ENCODE measurements at regions not wholly inside any gene's neighbourhood (a gene's known extent, or its start where the extent isn't known, plus 50 kb on each side); places are given as distances from the start of the nearest gene placed in this dataset.

GRCh38 chr4:178812866-178813265 is 1370.6 kb upstream of the AGA start:
- no peak for TF ChIP-seq EZH2phosphoT487 (IDR thresholded peaks at IDR 0.05; ENCODE audit: low read length)
- no peak for TF ChIP-seq CTCF (IDR thresholded peaks at IDR 0.05; ENCODE audit: low read length)

All from MM.1S (cell line).